DND-41 (cell line): ENCODE measurements at regions not wholly inside any gene's neighbourhood (a gene's known extent, or its start where the extent isn't known, plus 50 kb on each side); places are given as distances from the start of the nearest gene placed in this dataset.

Experiments used
- ATAC-seq: fragments of 200-7000 bp; cut with Tn5 transposase; 3 replicates; pipeline ENCODE4 v1.9.1; 2021; ENCODE audit warnings: low read depth; ENCODE audit not compliant: insufficient read depth
- DNase-seq: peaks from one replicate; pipeline ENCODE4 v3.0.0-alpha.2; 2020
- H2AFZ ChIP-seq: 2 replicates; pipeline ENCODE4 v1.6.0; 2012; ENCODE audit warnings: low read depth, low read length
- H3K27ac ChIP-seq: 2 replicates; pipeline ENCODE4 v1.5.1; 2012; ENCODE audit warnings: low read length, inconsistent platforms
- H3K27me3 ChIP-seq: fragments of 200-600 bp; sonication (generic); 2 replicates; pipeline ENCODE4 v1.6.0; 2012; ENCODE audit warnings: low read length, mild to moderate bottlenecking, inconsistent platforms; ENCODE audit not compliant: insufficient read depth, poor library complexity
- H3K36me3 ChIP-seq: 2 replicates; pipeline ENCODE4 v1.5.1; 2012; ENCODE audit warnings: low read length, inconsistent platforms; ENCODE audit not compliant: insufficient read depth
- H3K4me1 ChIP-seq: 2 replicates; pipeline ENCODE4 v1.5.1; 2012; ENCODE audit warnings: mild to moderate bottlenecking, low read length; ENCODE audit not compliant: insufficient read depth
- H3K4me2 ChIP-seq: 2 replicates; pipeline ENCODE4 v1.6.0; 2012; ENCODE audit warnings: mild to moderate bottlenecking, moderate library complexity, low read length, inconsistent platforms; ENCODE audit not compliant: insufficient read depth
- H3K4me3 ChIP-seq, 2 experiments: fragments of 200-600 bp in 1 of 2; shearing (Covaris generic) in 1 of 2; 2 replicates each; pipeline ENCODE4 v1.5.1; 2012 to 2016; ENCODE audit warnings: inconsistent platforms in 2 of 2, low read length in 2 of 2, mild to moderate bottlenecking in 2 of 2, low read depth in 1 of 2, moderate library complexity in 1 of 2
- H3K79me2 ChIP-seq: 2 replicates; pipeline ENCODE4 v1.6.0; 2012; ENCODE audit warnings: low read length, inconsistent platforms; ENCODE audit not compliant: insufficient read depth
- H3K9ac ChIP-seq: 2 replicates; pipeline ENCODE4 v1.6.0; 2012; ENCODE audit warnings: low read depth, mild to moderate bottlenecking, inconsistent platforms, low read length, moderate library complexity
- H3K9me3 ChIP-seq: 2 replicates; pipeline ENCODE4 v1.5.1; 2012; ENCODE audit warnings: low read length, moderate library complexity, mild to moderate bottlenecking, inconsistent platforms; ENCODE audit not compliant: insufficient read depth, severe bottlenecking
- H4K20me1 ChIP-seq: 2 replicates; pipeline ENCODE4 v1.6.0; 2012; ENCODE audit warnings: low read length; ENCODE audit not compliant: insufficient read depth
- CTCF ChIP-seq: IDR thresholded peaks from 2 replicates; pipeline ENCODE4 v1.5.1; 2012; ENCODE audit warnings: borderline replicate concordance, low read length, moderate library complexity, mild to moderate bottlenecking; ENCODE audit not compliant: poor library complexity, severe bottlenecking; ENCODE audit errors: extremely low read depth
- EZH2 ChIP-seq: IDR thresholded peaks from 3 replicates; pipeline ENCODE4 v1.6.1; 2012; ENCODE audit warnings: borderline replicate concordance, low read depth, mild to moderate bottlenecking, moderate library complexity, low read length, inconsistent platforms; ENCODE audit not compliant: severe bottlenecking

GRCh38 chr7:83749495-83749894 is 100.6 kb upstream of the SEMA3E start:
- H3K4me3 ChIP-seq, result no peak overlapping the region
- H3K36me3 ChIP-seq, result no peaks in the 10 kb centered on the region
- H4K20me1 ChIP-seq, result no peaks in the 10 kb centered on the region
- H3K4me2 ChIP-seq, result no peak overlapping the region
- no peaks in the 10 kb centered on the region for H3K79me2 ChIP-seq
- H3K27ac ChIP-seq, result no peak overlapping the region
- H3K9me3 ChIP-seq, result peaks cover 4% of the 10 kb centered on the region
- H3K27me3 ChIP-seq, result no peaks in the 10 kb centered on the region
- no peaks in the 10 kb centered on the region for H3K4me1 ChIP-seq
- no peak overlapping the region for H2AFZ ChIP-seq
- DNase-seq, result no peak
- ATAC-seq, result no peak
- H3K9ac ChIP-seq, result no peak overlapping the region
- TF ChIP-seq EZH2 (no peak), CTCF (no peak)

GRCh38 chr7:83739527-83739926 is 90.6 kb upstream of the SEMA3E start:
- Histone ChIP-seq H3K9ac (no peak overlapping the region), H2AFZ (no peak overlapping the region), H3K4me1 (no peaks in the 10 kb centered on the region), H3K79me2 (no peaks in the 10 kb centered on the region), H3K9me3 (no peaks in the 10 kb centered on the region), H3K36me3 (no peaks in the 10 kb centered on the region), H3K4me3 (no peak overlapping the region), H3K27ac (no peak overlapping the region), H4K20me1 (no peaks in the 10 kb centered on the region), H3K4me2 (no peak overlapping the region), H3K27me3 (no peaks in the 10 kb centered on the region)
- no peak for DNase-seq
- TF ChIP-seq CTCF, result no peak
- TF ChIP-seq EZH2, result no peak
- peak; percentile 58 for ATAC-seq

GRCh38 chr7:83738291-83738835 is 89.4 kb upstream of the SEMA3E start:
- no peak overlapping the region for H2AFZ ChIP-seq
- no peak for TF ChIP-seq EZH2
- no peak for TF ChIP-seq CTCF
- ATAC-seq (no peak), DNase-seq (no peak)
- no peaks in the 10 kb centered on the region for H3K79me2 ChIP-seq
- H3K4me1 ChIP-seq, result no peaks in the 10 kb centered on the region
- no peaks in the 10 kb centered on the region for H3K36me3 ChIP-seq
- no peaks in the 10 kb centered on the region for H3K27me3 ChIP-seq
- no peak overlapping the region for H3K4me3 ChIP-seq
- no peak overlapping the region for H3K4me2 ChIP-seq
- no peaks in the 10 kb centered on the region for H4K20me1 ChIP-seq
- no peaks in the 10 kb centered on the region for H3K9me3 ChIP-seq
- no peak overlapping the region for H3K9ac ChIP-seq
- no peak overlapping the region for H3K27ac ChIP-seq

- Histone ChIP-seq H4K20me1 (no peaks in the 10 kb centered on the region), H3K9me3 (no peaks in the 10 kb centered on the region), H3K9ac (no peak overlapping the region), H3K4me1 (no peaks in the 10 kb centered on the region), H2AFZ (no peak overlapping the region), H3K27me3 (no peaks in the 10 kb centered on the region), H3K27ac (no peak overlapping the region), H3K4me3 (no peak overlapping the region), H3K79me2 (no peaks in the 10 kb centered on the region), H3K4me2 (no peak overlapping the region), H3K36me3 (no peaks in the 10 kb centered on the region)
- ATAC-seq (peak; percentile 70; the same call in 2 of the 3 replicates), DNase-seq (peak; percentile 8)
- TF ChIP-seq EZH2 (no peak), CTCF (no peak)
These were observed 83.4 kb upstream of the SEMA3E start for GRCh38 chr7:83732305-83732704.
